ENCODE measurements at regions not wholly inside any gene's neighbourhood (a gene's known extent, or its start where the extent isn't known, plus 50 kb on each side); places are given as distances from the start of the nearest gene placed in this dataset.

DNA sequence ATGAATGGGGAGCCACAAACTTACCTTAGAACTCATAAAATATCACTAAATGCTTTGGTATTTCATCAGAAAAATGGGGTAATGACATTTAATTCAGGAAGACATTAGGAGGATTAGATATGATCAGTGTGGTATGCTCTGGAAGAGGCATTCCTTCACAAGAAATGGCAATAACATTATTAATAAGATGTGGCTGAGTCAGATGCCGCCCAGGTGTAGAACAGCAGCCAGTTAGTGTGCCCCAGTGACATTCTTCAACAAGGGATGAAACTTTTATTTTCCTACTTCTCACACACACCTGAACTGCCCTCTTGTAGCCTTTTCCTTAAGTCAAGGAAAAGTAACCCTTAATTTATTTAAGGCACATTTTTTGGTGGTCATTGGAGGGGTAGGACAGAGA is 69.2 kb upstream of the DYNAP start:
- ATAC-seq, result no peak
- TF ChIP-seq ARNTL (CRISPR knock-in tag; IDR thresholded peaks at IDR 0.05; ENCODE audit: borderline replicate concordance, low read depth) (no peak), ISL1 (CRISPR knock-in tag; IDR thresholded peaks at IDR 0.05) (no peak)

DNA sequence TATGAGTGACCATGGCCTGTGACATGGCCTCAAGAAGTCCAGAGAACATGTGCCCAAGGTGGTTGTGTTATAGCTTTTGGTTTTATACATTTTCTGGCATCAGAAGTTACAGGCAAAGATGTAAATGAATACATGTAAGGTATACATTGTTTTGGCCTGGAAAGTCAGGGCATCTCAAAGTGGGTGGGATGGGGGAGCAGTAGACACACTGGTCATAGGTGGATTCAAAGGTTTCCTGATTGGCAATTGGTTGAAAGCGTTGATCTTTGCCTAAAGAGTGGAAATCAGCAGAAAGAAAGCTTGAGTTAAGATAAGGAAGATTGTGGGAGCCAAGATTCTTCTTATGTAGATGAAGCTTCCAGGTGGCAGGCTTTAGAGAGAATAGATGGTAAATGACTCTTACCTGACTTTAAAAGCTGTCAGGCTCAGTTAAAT is 62.1 kb upstream of the DYNAP start:
- TF ChIP-seq ZFP30 (CRISPR knock-in tag; IDR thresholded peaks at IDR 0.05) (no peak), TCF4 (CRISPR knock-in tag; IDR thresholded peaks at IDR 0.05; ENCODE audit: borderline replicate concordance) (no peak), ISL1 (CRISPR knock-in tag; IDR thresholded peaks at IDR 0.05) (no peak), RARB (CRISPR knock-in tag; IDR thresholded peaks at IDR 0.05) (no peak), SNAI2 (CRISPR knock-in tag; IDR thresholded peaks at IDR 0.05) (no peak), ZNF70 (CRISPR knock-in tag; IDR thresholded peaks at IDR 0.05) (no peak), CREB5 (CRISPR knock-in tag; IDR thresholded peaks at IDR 0.05; ENCODE audit: low read depth) (no peak), ARNTL (CRISPR knock-in tag; IDR thresholded peaks at IDR 0.05; ENCODE audit: borderline replicate concordance, low read depth) (no peak), ZFP3 (CRISPR knock-in tag; IDR thresholded peaks at IDR 0.05) (no peak), PPARA (CRISPR knock-in tag; IDR thresholded peaks at IDR 0.05; ENCODE audit: borderline replicate concordance) (no peak), ZNF565 (CRISPR knock-in tag; conservative IDR thresholded peaks at IDR 0.05; ENCODE audit: low read depth) (no peak), CSDC2 (CRISPR knock-in tag; IDR thresholded peaks at IDR 0.05) (no peak), BACH2 (CRISPR knock-in tag; IDR thresholded peaks at IDR 0.05; ENCODE audit: borderline replicate concordance) (no peak), PATZ1 (CRISPR knock-in tag; IDR thresholded peaks at IDR 0.05; ENCODE audit: borderline replicate concordance) (no peak), ESRRG (CRISPR knock-in tag; IDR thresholded peaks at IDR 0.05) (no peak), TOX (CRISPR knock-in tag; IDR thresholded peaks at IDR 0.05; ENCODE audit: borderline replicate concordance) (no peak)
- TF ChIP-seq, protein P1, sequence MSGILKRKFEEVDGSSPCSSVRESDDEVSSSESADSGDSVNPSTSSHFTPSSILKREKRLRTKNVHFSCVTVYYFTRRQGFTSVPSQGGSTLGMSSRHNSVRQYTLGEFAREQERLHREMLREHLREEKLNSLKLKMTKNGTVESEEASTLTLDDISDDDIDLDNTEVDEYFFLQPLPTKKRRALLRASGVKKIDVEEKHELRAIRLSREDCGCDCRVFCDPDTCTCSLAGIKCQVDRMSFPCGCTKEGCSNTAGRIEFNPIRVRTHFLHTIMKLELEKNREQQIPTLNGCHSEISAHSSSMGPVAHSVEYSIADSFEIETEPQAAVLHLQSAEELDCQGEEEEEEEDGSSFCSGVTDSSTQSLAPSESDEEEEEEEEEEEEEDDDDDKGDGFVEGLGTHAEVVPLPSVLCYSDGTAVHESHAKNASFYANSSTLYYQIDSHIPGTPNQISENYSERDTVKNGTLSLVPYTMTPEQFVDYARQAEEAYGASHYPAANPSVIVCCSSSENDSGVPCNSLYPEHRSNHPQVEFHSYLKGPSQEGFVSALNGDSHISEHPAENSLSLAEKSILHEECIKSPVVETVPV (CRISPR knock-in tag; IDR thresholded peaks at IDR 0.05), result no peak
- TF ChIP-seq, protein P2, sequence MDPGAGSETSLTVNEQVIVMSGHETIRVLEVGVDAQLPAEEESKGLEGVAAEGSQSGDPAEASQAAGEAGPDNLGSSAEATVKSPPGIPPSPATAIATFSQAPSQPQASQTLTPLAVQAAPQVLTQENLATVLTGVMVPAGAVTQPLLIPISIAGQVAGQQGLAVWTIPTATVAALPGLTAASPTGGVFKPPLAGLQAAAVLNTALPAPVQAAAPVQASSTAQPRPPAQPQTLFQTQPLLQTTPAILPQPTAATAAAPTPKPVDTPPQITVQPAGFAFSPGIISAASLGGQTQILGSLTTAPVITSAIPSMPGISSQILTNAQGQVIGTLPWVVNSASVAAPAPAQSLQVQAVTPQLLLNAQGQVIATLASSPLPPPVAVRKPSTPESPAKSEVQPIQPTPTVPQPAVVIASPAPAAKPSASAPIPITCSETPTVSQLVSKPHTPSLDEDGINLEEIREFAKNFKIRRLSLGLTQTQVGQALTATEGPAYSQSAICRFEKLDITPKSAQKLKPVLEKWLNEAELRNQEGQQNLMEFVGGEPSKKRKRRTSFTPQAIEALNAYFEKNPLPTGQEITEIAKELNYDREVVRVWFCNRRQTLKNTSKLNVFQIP (CRISPR knock-in tag; IDR thresholded peaks at IDR 0.05; ENCODE audit: borderline replicate concordance, low read depth), result no peak
- TF ChIP-seq, protein P3, sequence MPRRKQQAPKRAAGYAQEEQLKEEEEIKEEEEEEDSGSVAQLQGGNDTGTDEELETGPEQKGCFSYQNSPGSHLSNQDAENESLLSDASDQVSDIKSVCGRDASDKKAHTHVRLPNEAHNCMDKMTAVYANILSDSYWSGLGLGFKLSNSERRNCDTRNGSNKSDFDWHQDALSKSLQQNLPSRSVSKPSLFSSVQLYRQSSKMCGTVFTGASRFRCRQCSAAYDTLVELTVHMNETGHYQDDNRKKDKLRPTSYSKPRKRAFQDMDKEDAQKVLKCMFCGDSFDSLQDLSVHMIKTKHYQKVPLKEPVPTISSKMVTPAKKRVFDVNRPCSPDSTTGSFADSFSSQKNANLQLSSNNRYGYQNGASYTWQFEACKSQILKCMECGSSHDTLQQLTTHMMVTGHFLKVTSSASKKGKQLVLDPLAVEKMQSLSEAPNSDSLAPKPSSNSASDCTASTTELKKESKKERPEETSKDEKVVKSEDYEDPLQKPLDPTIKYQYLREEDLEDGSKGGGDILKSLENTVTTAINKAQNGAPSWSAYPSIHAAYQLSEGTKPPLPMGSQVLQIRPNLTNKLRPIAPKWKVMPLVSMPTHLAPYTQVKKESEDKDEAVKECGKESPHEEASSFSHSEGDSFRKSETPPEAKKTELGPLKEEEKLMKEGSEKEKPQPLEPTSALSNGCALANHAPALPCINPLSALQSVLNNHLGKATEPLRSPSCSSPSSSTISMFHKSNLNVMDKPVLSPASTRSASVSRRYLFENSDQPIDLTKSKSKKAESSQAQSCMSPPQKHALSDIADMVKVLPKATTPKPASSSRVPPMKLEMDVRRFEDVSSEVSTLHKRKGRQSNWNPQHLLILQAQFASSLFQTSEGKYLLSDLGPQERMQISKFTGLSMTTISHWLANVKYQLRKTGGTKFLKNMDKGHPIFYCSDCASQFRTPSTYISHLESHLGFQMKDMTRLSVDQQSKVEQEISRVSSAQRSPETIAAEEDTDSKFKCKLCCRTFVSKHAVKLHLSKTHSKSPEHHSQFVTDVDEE (CRISPR knock-in tag; IDR thresholded peaks at IDR 0.05), result no peak
- ATAC-seq, result no peak

GRCh38 chr18:54529444-54529843 is 61.6 kb upstream of the DYNAP start:
- ATAC-seq, result no peak
- TF ChIP-seq OSR1 (CRISPR knock-in tag; IDR thresholded peaks at IDR 0.05) (no peak), CSDC2 (CRISPR knock-in tag; IDR thresholded peaks at IDR 0.05) (no peak), ESRRG (CRISPR knock-in tag; IDR thresholded peaks at IDR 0.05) (no peak), PPARA (CRISPR knock-in tag; IDR thresholded peaks at IDR 0.05; ENCODE audit: borderline replicate concordance) (no peak), TOX (CRISPR knock-in tag; IDR thresholded peaks at IDR 0.05; ENCODE audit: borderline replicate concordance) (no peak), ZFP3 (CRISPR knock-in tag; IDR thresholded peaks at IDR 0.05) (no peak), BACH2 (CRISPR knock-in tag; IDR thresholded peaks at IDR 0.05; ENCODE audit: borderline replicate concordance) (no peak), ZC3H10 (CRISPR knock-in tag; IDR thresholded peaks at IDR 0.05) (no peak), SNAI2 (CRISPR knock-in tag; IDR thresholded peaks at IDR 0.05) (no peak), ARNTL (CRISPR knock-in tag; IDR thresholded peaks at IDR 0.05; ENCODE audit: borderline replicate concordance, low read depth) (no peak), PATZ1 (CRISPR knock-in tag; IDR thresholded peaks at IDR 0.05; ENCODE audit: borderline replicate concordance) (no peak), ISL1 (CRISPR knock-in tag; IDR thresholded peaks at IDR 0.05) (no peak), ZNF70 (CRISPR knock-in tag; IDR thresholded peaks at IDR 0.05) (no peak)
- TF ChIP-seq, protein P2 (CRISPR knock-in tag; IDR thresholded peaks at IDR 0.05; ENCODE audit: borderline replicate concordance, low read depth), result no peak

All from SK-N-SH treated with all-trans-retinoic acid at 6 μM for 48 hours (cell line).